ENCODE measurements at regions not wholly inside any gene's neighbourhood (a gene's known extent, or its start where the extent isn't known, plus 50 kb on each side); places are given as distances from the start of the nearest gene placed in this dataset.

- Histone ChIP-seq H3K4me2 (ENCODE audit: insufficient read depth, low read length) (no peak overlapping the region), H3K27ac (ENCODE audit: extremely low read depth, low read depth, low read length) (no peak overlapping the region), H3K9me3 (replicated peaks; ENCODE audit: control insufficient read depth, insufficient read depth, low read depth, low read length) (no peaks in the 10 kb centered on the region), H4K20me1 (replicated peaks; ENCODE audit: control insufficient read depth, insufficient read depth, low read length) (no peaks in the 10 kb centered on the region), H2AFZ (ENCODE audit: low read depth, low read length) (no peak overlapping the region), H3K9ac (ENCODE audit: insufficient read depth in 1 of 2, low read depth in 2 of 2, low read length in 2 of 2) (no peak overlapping the region), H3K4me3 (no peak overlapping the region), H3K4me1 (replicated peaks in 1 of 2; ENCODE audit: control insufficient read depth in 2 of 2, insufficient read depth in 2 of 2, low read length in 2 of 2) (no peaks in the 10 kb centered on the region), H3K9me1 (ENCODE audit: control insufficient read depth, insufficient read depth, low read length) (no peaks in the 10 kb centered on the region), H3K79me2 (ENCODE audit: control insufficient read depth, insufficient read depth, low read length) (no peaks in the 10 kb centered on the region), H3K27me3 (ENCODE audit: control insufficient read depth in 2 of 2, insufficient read depth in 2 of 2, low read length in 2 of 2) (no peaks in the 10 kb centered on the region), H3K36me3 (ENCODE audit: control insufficient read depth, insufficient read depth, low read length) (no peaks in the 10 kb centered on the region)
- no peak for DNase-seq (ENCODE audit: extremely low read depth in 1 of 4, low spot score in 3 of 4)
- intact Hi-C loops (cut with micrococcal nuclease) (no loop called here), in situ Hi-C loops (cut with MboI) (no loop called here)
- CTCF ChIA-PET (ENCODE audit: low intra/inter-chr PET ratio): no interaction called here
- no peak for FAIRE-seq
- TF ChIP-seq MYNN (IDR thresholded peaks at IDR 0.05) (no peak), MYNN (CRISPR knock-in tag; IDR thresholded peaks at IDR 0.05) (no peak), HNRNPLL (IDR thresholded peaks at IDR 0.05; ENCODE audit: low read depth, low read length, poor library complexity, severe bottlenecking) (no peak), NR0B1 (IDR thresholded peaks at IDR 0.05; ENCODE audit: partially characterized antibody) (no peak), FOXK1 (CRISPR knock-in tag; IDR thresholded peaks at IDR 0.05; ENCODE audit: borderline replicate concordance) (no peak), THRAP3 (IDR thresholded peaks at IDR 0.05; ENCODE audit: borderline replicate concordance) (no peak), BCL6 (CRISPR knock-in tag; IDR thresholded peaks at IDR 0.05) (no peak), ZNF354B (CRISPR knock-in tag; IDR thresholded peaks at IDR 0.05) (no peak), RAD51 (IDR thresholded peaks at IDR 0.05; ENCODE audit: borderline replicate concordance, low read depth) (no peak)
- no peak for ATAC-seq
- POLR2A ChIA-PET: no interaction called here
- no TSS peak for BruUV-seq (replicated peaks)
- WGBS (ENCODE audit: insufficient coverage, low coverage, missing lambda C conversion rate): 0% methylated on average over 3 of the region's 3 CpGs
These were observed 533.1 kb downstream of the NTRK2 start for GRCh38 chr9:85202596-85202995.
